B cell (primary cell): ENCODE measurements at regions not wholly inside any gene's neighbourhood (a gene's known extent, or its start where the extent isn't known, plus 50 kb on each side); places are given as distances from the start of the nearest gene placed in this dataset.

Experiments used
- ATAC-seq: fragments of 200-7000 bp; cut with Tn5 transposase; one replicate; pipeline ENCODE4 v1.10.0; 2021; ENCODE audit warnings: low read depth, mild to moderate bottlenecking, moderate number of reproducible peaks, moderate library complexity
- CTCF ChIA-PET: fragments of 350-600 bp; sonication (Branson Sonifier 250); formaldehyde crosslinking; loops from one replicate; lab custom pipeline; 2021; ENCODE audit warnings: antibody characterized with exemption, inconsistent platforms; lab: Charles Lee
- POLR2A ChIA-PET: fragments of 350-600 bp; sonication (Branson Sonifier 250); formaldehyde crosslinking; loops from one replicate; lab custom pipeline; 2021; ENCODE audit warnings: antibody characterized with exemption; lab: Charles Lee
- DNase-seq: peaks from one replicate; pipeline ENCODE4 v3.0.0; 2013
- H2AFZ ChIP-seq: 2 replicates; pipeline ENCODE4 v1.6.1; 2012; ENCODE audit warnings: mild to moderate bottlenecking, low read depth, low read length; ENCODE audit not compliant: insufficient read depth, poor library complexity, severe bottlenecking
- H3K27ac ChIP-seq, 2 donors: 1 replicate in 1 of 2; 2 replicates in 1 of 2; pipeline ENCODE4 v1.5.1; 2012 to 2013; ENCODE audit warnings: low read length in 2 of 2, mild to moderate bottlenecking in 2 of 2, moderate library complexity in 1 of 2
- H3K27me3 ChIP-seq, 4 experiments: fragments of 200-600 bp in 1 of 4; sonication (generic) in 1 of 4; replicated peaks in 1 of 4; 1 replicate in 2 of 4; 2 replicates in 2 of 4; pipeline versions ENCODE4 v1.6.1 to v1.7.0; 2013 to 2016; ENCODE audit warnings: low read length in 3 of 4, mild to moderate bottlenecking in 2 of 4, mixed read lengths in 1 of 4, moderate library complexity in 1 of 4; ENCODE audit not compliant: insufficient read depth in 4 of 4, control insufficient read depth in 3 of 4; ENCODE audit errors: control extremely low read depth in 1 of 4
- H3K36me3 ChIP-seq, 2 experiments: replicated peaks in 1 of 2; 1 replicate in 1 of 2; 2 replicates in 1 of 2; pipeline versions ENCODE4 v1.6.1 to v1.7.1; 2013; ENCODE audit warnings: low read length in 1 of 2; ENCODE audit not compliant: insufficient read depth in 2 of 2, control insufficient read depth in 1 of 2; ENCODE audit errors: control extremely low read depth in 1 of 2, extremely low read depth in 1 of 2
- H3K4me1 ChIP-seq, 2 donors: fragments of 200-600 bp in 1 of 2; sonication (generic) in 1 of 2; 1 replicate in 1 of 2; 2 replicates in 1 of 2; pipeline versions ENCODE4 v1.5.1 to v1.6.1; 2013 to 2017; ENCODE audit warnings: low read length in 2 of 2; ENCODE audit not compliant: control insufficient read depth in 2 of 2, insufficient read depth in 2 of 2
- H3K4me2 ChIP-seq: replicated peaks from 2 replicates; pipeline ENCODE3; 2012; ENCODE audit warnings: mild to moderate bottlenecking, low read depth, low read length; ENCODE audit not compliant: poor library complexity, severe bottlenecking
- H3K4me3 ChIP-seq, 5 experiments: fragments of 200-600 bp in 1 of 5; sonication (generic) in 1 of 5; 1 replicate in 3 of 5; 2 replicates in 2 of 5; pipeline versions ENCODE4 v1.5.1 to v1.7.0; 2011 to 2016; ENCODE audit warnings: low read length in 4 of 5, mild to moderate bottlenecking in 4 of 5, low read depth in 2 of 5, control low read depth in 1 of 5, moderate library complexity in 1 of 5; ENCODE audit not compliant: insufficient read depth in 1 of 5; ENCODE audit errors: control extremely low read depth in 1 of 5, extremely low read depth in 1 of 5
- H3K79me2 ChIP-seq: fragments of 200-600 bp; sonication (generic); one replicate; pipeline ENCODE4 v1.6.0; 2016; ENCODE audit warnings: low read length; ENCODE audit not compliant: control insufficient read depth, insufficient read depth
- H3K9ac ChIP-seq: fragments of 200-600 bp; sonication (generic); 2 replicates; pipeline ENCODE4 v1.6.1; 2017; ENCODE audit warnings: mild to moderate bottlenecking, low read length, moderate library complexity
- H3K9me3 ChIP-seq, 3 donors: one replicate each; pipeline versions ENCODE4 v1.6.1 to v1.7.1; 2013; ENCODE audit warnings: low read length in 2 of 3; ENCODE audit not compliant: control insufficient read depth in 2 of 3, insufficient read depth in 1 of 3; ENCODE audit errors: control extremely low read depth in 1 of 3
- H4K20me1 ChIP-seq: 2 replicates; pipeline ENCODE4 v1.6.0; 2012; ENCODE audit warnings: mild to moderate bottlenecking, low read length; ENCODE audit not compliant: insufficient read depth, control insufficient read depth, poor library complexity, severe bottlenecking
- H3K27ac Mint-ChIP-seq: one replicate; pipeline ENCODE4 v1.8.0; 2021; ENCODE audit warnings: mixed read lengths
- H3K27me3 Mint-ChIP-seq: one replicate; pipeline ENCODE4 v1.8.0; 2021; ENCODE audit warnings: mixed read lengths
- H3K4me1 Mint-ChIP-seq: one replicate; pipeline ENCODE4 v1.8.0; 2021; ENCODE audit warnings: mixed read lengths
- H3K4me3 Mint-ChIP-seq: one replicate; pipeline ENCODE4 v1.8.0; 2021; ENCODE audit warnings: mixed read lengths
- H3K9me3 Mint-ChIP-seq: one replicate; pipeline ENCODE4 v1.8.0; 2022; ENCODE audit warnings: mixed read lengths; ENCODE audit not compliant: insufficient read depth
- EZH2 ChIP-seq: IDR thresholded peaks from 2 replicates; pipeline ENCODE4 v1.6.1; 2012; ENCODE audit warnings: borderline replicate concordance, low read depth, mild to moderate bottlenecking, moderate library complexity, low read length; ENCODE audit not compliant: insufficient read depth, poor library complexity, severe bottlenecking
- WGBS: methylation state at CpG from one replicate; pipeline ENCODE4 v1.1.5; 2013; ENCODE audit warnings: missing lambda C conversion rate; ENCODE audit not compliant: insufficient coverage; 5-methylcytosine and 5-hydroxymethylcytosine counted together
- intact Hi-C: fragments of 100-400 bp; cut with micrococcal nuclease; formaldehyde crosslinking; loops from one replicate; pipeline ENCODE4 v1.10.0; 2022
- TF ChIP-seq, protein P1 (sequence below): fragments of 200-600 bp; IDR thresholded peaks from one replicate; pipeline ENCODE4 v1.8.0; 2022; ENCODE audit warnings: antibody characterized with exemption, mild to moderate bottlenecking

GRCh38 chr7:114364151-114364550 is 50.5 kb upstream of the FOXP2 start:
- H3K4me1 ChIP-seq = no peaks in the 10 kb centered on the region
- TF ChIP-seq EZH2 = no peak
- TF ChIP-seq, protein P1, sequence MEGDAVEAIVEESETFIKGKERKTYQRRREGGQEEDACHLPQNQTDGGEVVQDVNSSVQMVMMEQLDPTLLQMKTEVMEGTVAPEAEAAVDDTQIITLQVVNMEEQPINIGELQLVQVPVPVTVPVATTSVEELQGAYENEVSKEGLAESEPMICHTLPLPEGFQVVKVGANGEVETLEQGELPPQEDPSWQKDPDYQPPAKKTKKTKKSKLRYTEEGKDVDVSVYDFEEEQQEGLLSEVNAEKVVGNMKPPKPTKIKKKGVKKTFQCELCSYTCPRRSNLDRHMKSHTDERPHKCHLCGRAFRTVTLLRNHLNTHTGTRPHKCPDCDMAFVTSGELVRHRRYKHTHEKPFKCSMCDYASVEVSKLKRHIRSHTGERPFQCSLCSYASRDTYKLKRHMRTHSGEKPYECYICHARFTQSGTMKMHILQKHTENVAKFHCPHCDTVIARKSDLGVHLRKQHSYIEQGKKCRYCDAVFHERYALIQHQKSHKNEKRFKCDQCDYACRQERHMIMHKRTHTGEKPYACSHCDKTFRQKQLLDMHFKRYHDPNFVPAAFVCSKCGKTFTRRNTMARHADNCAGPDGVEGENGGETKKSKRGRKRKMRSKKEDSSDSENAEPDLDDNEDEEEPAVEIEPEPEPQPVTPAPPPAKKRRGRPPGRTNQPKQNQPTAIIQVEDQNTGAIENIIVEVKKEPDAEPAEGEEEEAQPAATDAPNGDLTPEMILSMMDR = no peak

DNA sequence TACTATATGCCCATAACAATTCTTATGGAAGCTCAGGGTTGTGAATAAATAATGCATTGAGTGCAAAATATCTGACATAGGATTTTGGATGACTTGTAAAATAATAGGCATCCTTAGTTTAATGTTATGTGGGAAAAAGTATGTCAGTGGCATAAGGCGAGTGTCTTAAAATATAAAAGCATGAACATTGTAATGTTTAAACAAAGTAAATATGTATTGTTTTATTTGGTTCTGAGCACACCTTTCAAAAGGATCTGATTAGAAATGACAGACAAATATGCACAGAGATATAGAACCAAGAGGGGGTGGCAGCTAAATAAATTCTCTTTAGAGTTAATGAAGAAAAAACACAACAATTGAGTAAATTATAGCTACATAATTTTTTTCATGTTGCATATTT is 51.3 kb upstream of the FOXP2 start:
- WGBS = no CpG with 5 or more reads among the region's 1 CpG

More at GRCh38 chr7:114364151-114364550, 50.5 kb upstream of the FOXP2 start:
- Mint-ChIP-seq H3K27me3 (no peaks in the 10 kb centered on the region), H3K4me3 (no peak overlapping the region), H3K27ac (no peak overlapping the region), H3K4me1 (no peaks in the 10 kb centered on the region), H3K9me3 (no peaks in the 10 kb centered on the region)
- WGBS = no CpG with 5 or more reads among the region's 3 CpGs
- no peak overlapping the region for H2AFZ ChIP-seq
- ChIA-PET CTCF (no interaction called here), POLR2A (no interaction called here)
- H3K9me3 ChIP-seq = no peaks in the 10 kb centered on the region
- H4K20me1 ChIP-seq = no peaks in the 10 kb centered on the region
- H3K36me3 ChIP-seq = no peaks in the 10 kb centered on the region
- no peak overlapping the region for H3K27ac ChIP-seq
- no peak overlapping the region for H3K4me3 ChIP-seq
- ATAC-seq = no peak
- no peak for DNase-seq
- no peaks in the 10 kb centered on the region for H3K79me2 ChIP-seq
- no peaks in the 10 kb centered on the region for H3K27me3 ChIP-seq
- H3K9ac ChIP-seq = no peak overlapping the region
- no peak overlapping the region for H3K4me2 ChIP-seq
- intact Hi-C loops = no loop called here

More for the DNA sequence above, 51.3 kb upstream of the FOXP2 start:
- Mint-ChIP-seq H3K4me1 (no peaks in the 10 kb centered on the region), H3K4me3 (no peak overlapping the region), H3K9me3 (no peaks in the 10 kb centered on the region), H3K27me3 (no peaks in the 10 kb centered on the region), H3K27ac (no peak overlapping the region)
- no peak for ATAC-seq
- CTCF ChIA-PET = no interaction called here
- TF ChIP-seq, protein P1 = no peak
- no peak for TF ChIP-seq EZH2
- no peaks in the 10 kb centered on the region for H4K20me1 ChIP-seq
- no peak overlapping the region for H3K4me2 ChIP-seq
- H3K27me3 ChIP-seq = no peaks in the 10 kb centered on the region
- no peak overlapping the region for H3K4me3 ChIP-seq
- no peaks in the 10 kb centered on the region for H3K36me3 ChIP-seq
- DNase-seq = no peak
- no peaks in the 10 kb centered on the region for H3K79me2 ChIP-seq
- intact Hi-C loops = no loop called here
- H3K4me1 ChIP-seq = no peaks in the 10 kb centered on the region
- H3K9ac ChIP-seq = no peak overlapping the region
- POLR2A ChIA-PET = no interaction called here
- H2AFZ ChIP-seq = no peak overlapping the region
- no peaks in the 10 kb centered on the region for H3K9me3 ChIP-seq
- H3K27ac ChIP-seq = no peak overlapping the region
